Stomach (tissue), 8 donors: ENCODE measurements at regions not wholly inside any gene's neighbourhood (a gene's known extent, or its start where the extent isn't known, plus 50 kb on each side); places are given as distances from the start of the nearest gene placed in this dataset.

Experiments used
- DNase-seq, 2 donors: peaks; one replicate each; pipeline versions ENCODE4 v3.0.0 to v3.0.0-alpha.2; 2013 to 2019
- H3K27ac ChIP-seq, 5 donors: fragments of 200-600 bp in 4 of 5; sonication (generic) in 4 of 5; one replicate each; pipeline ENCODE4 v1.5.1; 2013 to 2019; ENCODE audit warnings: mild to moderate bottlenecking in 1 of 5, moderate library complexity in 1 of 5
- H3K27me3 ChIP-seq, 3 donors: fragments of 200-600 bp; sonication (generic); one replicate each; pipeline ENCODE4 v1.5.1; 2017 to 2019; ENCODE audit warnings: mixed run types in 1 of 3
- H3K36me3 ChIP-seq, 4 donors: fragments of 200-600 bp; sonication (generic); 1 replicate in 3 of 4; 2 replicates in 1 of 4; pipeline ENCODE4 v1.5.1; 2016 to 2019
- H3K4me1 ChIP-seq, 4 donors: fragments of 200-600 bp; sonication (generic); one replicate each; pipeline ENCODE4 v1.5.1; 2016 to 2019
- H3K4me3 ChIP-seq, 4 donors: fragments of 200-600 bp; sonication (generic) in 3 of 4; one replicate each; pipeline ENCODE4 v1.5.1; 2016 to 2019; ENCODE audit warnings: mild to moderate bottlenecking in 1 of 4
- H3K9me3 ChIP-seq, 4 donors: fragments of 200-600 bp; sonication (generic); one replicate each; pipeline ENCODE4 v1.5.1; 2016 to 2019
- CTCF ChIP-seq, 7 experiments: fragments of 450-650 bp in 4 of 7; fragments of 200-600 bp in 3 of 7; sonication (generic) in 3 of 7; IDR thresholded peaks; one replicate each; pipeline ENCODE4 v1.5.1; 2016 to 2019; ENCODE audit warnings: antibody characterized with exemption in 7 of 7, control low read depth in 2 of 7, mild to moderate bottlenecking in 1 of 7
- EP300 ChIP-seq: sonication (generic); formaldehyde crosslinking; IDR thresholded peaks from one replicate; pipeline ENCODE4 v1.6.1; 2017; ENCODE audit warnings: antibody characterized with exemption
- POLR2A ChIP-seq, 4 donors: fragments of 450-650 bp; IDR thresholded peaks; one replicate each; pipeline ENCODE4 v1.6.1; 2016; ENCODE audit warnings: antibody characterized with exemption in 4 of 4, control low read depth in 2 of 4, mild to moderate bottlenecking in 1 of 4, moderate library complexity in 1 of 4
- POLR2AphosphoS5 ChIP-seq, 3 donors: sonication (generic); formaldehyde crosslinking; IDR thresholded peaks; one replicate each; pipeline ENCODE4 v1.6.1; 2016; ENCODE audit warnings: antibody characterized with exemption in 3 of 3
- WGBS, 5 donors: extraction: QIAGEN DNeasy Blood & Tissue Kit in 3 of 5; methylation state at CpG; one replicate each; pipeline versions ENCODE4 v1.1.5 to v1.1.7; 2013 to 2018; 5-methylcytosine and 5-hydroxymethylcytosine counted together
- intact Hi-C: fragments of 100-400 bp; cut with DNase I; formaldehyde crosslinking; loops from one replicate; pipeline ENCODE4 v1.15.1; 2023; ENCODE audit warnings: low total_unique reads
- donor health status: healthy with polysubstance abuse.
- donor health status: Bipolar disorder and iron deficiency.
- donor health status: healthy.

DNA sequence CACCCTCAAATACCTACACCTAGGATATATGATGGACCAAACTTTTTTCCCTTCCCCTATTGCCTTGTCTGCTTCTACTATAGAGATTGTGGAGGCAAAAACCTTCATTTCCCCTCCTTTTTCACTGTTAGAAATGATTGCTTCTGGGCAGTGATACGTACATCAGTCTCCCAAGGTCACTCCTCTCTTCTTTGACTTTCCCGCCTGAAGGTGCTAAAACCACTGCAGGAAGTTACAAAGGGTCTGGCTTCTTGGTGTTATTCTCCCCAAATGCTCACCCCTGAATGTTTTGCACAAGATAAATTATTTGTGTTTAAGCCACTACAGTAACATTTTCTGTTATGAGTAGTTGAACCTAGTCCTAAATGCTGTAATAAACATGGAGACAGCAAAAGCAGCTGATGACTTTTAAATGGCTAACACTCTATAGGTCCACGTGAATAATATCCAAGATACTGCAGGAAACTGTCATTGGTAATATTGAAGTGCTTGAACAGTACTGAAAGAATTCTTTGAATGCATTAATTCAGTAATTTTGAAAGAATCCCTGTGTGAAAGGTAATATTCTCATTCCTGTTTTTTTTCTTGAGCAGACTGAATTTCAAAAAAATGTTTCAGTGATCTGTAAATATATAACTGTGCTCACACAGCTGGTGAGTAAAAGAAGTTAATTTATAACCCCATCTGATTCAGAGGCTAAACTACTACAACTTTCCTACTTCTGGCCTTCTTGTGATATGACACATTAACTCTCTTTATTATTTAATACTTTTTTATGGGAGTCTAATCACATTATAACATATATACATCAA, 865.1 kb downstream of the EFNB2 start:
- Histone ChIP-seq H3K27ac (no peak overlapping the region), H3K9me3 (no peaks in the 10 kb centered on the region), H3K27me3 (no peaks in the 10 kb centered on the region), H3K4me1 (no peaks in the 10 kb centered on the region), H3K36me3 (no peaks in the 10 kb centered on the region), H3K4me3 (no peak overlapping the region)
- WGBS, 5 donors, result 57 to 72% (median 63%) methylated on average over 3 of the region's 3 CpGs
- peak in 1 of 2 donors; percentile 22 for DNase-seq
- intact Hi-C loops, result no loop called here
- TF ChIP-seq POLR2A (IDR thresholded peaks at IDR 0.05) (no peak), EP300 (no peak), CTCF (IDR thresholded peaks at IDR 0.05) (no peak), POLR2AphosphoS5 (IDR thresholded peaks at IDR 0.05) (no peak)

DNA sequence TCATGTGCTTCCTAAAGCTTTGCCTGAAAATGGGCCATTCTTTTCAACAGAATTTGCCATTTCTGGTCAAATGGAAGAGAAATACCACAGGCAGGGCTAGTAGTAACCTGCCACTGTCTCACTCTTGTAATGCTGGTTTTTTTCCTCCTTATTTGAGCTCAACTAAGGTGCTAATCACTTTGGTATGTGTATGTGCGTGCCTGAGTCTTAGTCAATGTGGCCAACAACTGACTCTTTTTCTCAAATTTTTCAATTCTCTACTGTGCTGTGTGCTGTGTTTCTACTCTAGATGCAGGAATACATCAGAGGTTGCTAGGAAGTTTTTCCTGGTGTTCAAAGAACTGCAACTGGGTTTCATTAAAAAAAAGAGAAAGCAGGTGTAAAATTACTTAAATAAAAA, 870.2 kb downstream of the EFNB2 start:
- intact Hi-C loops, result no loop called here
- H3K36me3 ChIP-seq, result no peaks in the 10 kb centered on the region
- no peak for DNase-seq

DNA sequence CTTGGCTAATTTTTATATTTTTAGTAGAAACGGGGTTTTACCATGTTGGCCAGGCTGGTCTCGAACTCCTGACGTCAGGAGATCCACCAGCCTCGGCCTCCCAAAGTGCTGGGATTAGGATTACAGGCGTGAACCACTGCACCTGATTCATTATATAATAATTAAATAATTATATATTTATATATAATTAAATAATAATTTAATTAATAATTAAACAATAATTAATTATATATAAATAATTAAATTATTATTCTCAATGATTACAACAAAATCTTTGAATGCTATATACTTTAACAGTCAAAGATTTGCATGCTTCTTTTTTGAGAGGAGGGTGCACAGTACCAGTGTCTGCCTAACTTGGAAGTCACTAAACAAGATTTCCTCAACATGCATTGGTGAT, 872.3 kb downstream of the EFNB2 start:
- no peaks in the 10 kb centered on the region for H3K4me1 ChIP-seq
- intact Hi-C loops, result no loop called here
- no peaks in the 10 kb centered on the region for H3K9me3 ChIP-seq
- no peak for DNase-seq
- TF ChIP-seq POLR2A (IDR thresholded peaks at IDR 0.05) (no peak), CTCF (IDR thresholded peaks at IDR 0.05) (no peak), EP300 (no peak), POLR2AphosphoS5 (IDR thresholded peaks at IDR 0.05) (no peak)
- H3K27me3 ChIP-seq, result no peaks in the 10 kb centered on the region
- H3K27ac ChIP-seq, result no peak overlapping the region
- 90 to 94% (median 93%) methylated on average over 5 of the region's 5 CpGs for WGBS, 5 donors
- no peaks in the 10 kb centered on the region for H3K36me3 ChIP-seq
- H3K4me3 ChIP-seq, result no peak overlapping the region

More for the DNA sequence above, 870.2 kb downstream of the EFNB2 start:
- no peak overlapping the region for H3K27ac ChIP-seq
- TF ChIP-seq CTCF (IDR thresholded peaks at IDR 0.05), result no peak
- TF ChIP-seq POLR2AphosphoS5 (IDR thresholded peaks at IDR 0.05), result no peak
- TF ChIP-seq EP300, result no peak
- no peak for TF ChIP-seq POLR2A (IDR thresholded peaks at IDR 0.05)
- WGBS, 5 donors, result 77 to 87% (median 83%) methylated on average over 1 of the region's 1 CpG
- no peaks in the 10 kb centered on the region for H3K27me3 ChIP-seq
- H3K4me3 ChIP-seq, result no peak overlapping the region
- H3K9me3 ChIP-seq, result no peaks in the 10 kb centered on the region
- H3K4me1 ChIP-seq, result no peaks in the 10 kb centered on the region

DNA sequence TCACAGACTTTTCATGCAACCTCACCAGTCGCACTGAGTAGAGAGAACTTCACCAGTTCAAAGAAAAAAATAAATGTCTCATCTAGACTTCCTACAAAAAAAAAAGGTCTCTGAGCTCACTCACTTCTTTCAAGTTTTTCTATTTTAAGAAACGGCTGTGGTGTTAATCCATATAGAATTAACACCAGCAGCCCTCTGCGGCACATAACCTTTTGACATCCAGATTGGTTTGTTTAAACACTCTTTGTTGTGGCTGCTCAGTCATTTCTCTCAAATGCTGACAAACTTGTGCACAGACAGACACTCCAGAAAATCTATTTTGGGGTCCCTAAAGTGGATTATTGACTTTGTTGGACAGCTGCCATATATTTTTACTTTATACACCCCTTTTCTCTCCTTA, 874.9 kb downstream of the EFNB2 start:
- TF ChIP-seq POLR2A (IDR thresholded peaks at IDR 0.05), result no peak
- no peak for TF ChIP-seq CTCF (IDR thresholded peaks at IDR 0.05)
- TF ChIP-seq EP300, result no peak
- TF ChIP-seq POLR2AphosphoS5 (IDR thresholded peaks at IDR 0.05), result no peak
- H3K4me3 ChIP-seq, result no peak overlapping the region
- H3K27me3 ChIP-seq, result no peaks in the 10 kb centered on the region
- no peaks in the 10 kb centered on the region for H3K36me3 ChIP-seq
- no peaks in the 10 kb centered on the region for H3K4me1 ChIP-seq
- H3K9me3 ChIP-seq, result no peaks in the 10 kb centered on the region
- intact Hi-C loops, result no loop called here
- peak in 1 of 2 donors; percentile 24 for DNase-seq
- no peak overlapping the region for H3K27ac ChIP-seq
- WGBS, 5 donors, result 21 to 41% (median 32%) methylated on average over 3 of the region's 3 CpGs
